ENCODE measurements at regions not wholly inside any gene's neighbourhood (a gene's known extent, or its start where the extent isn't known, plus 50 kb on each side); places are given as distances from the start of the nearest gene placed in this dataset.

DNA sequence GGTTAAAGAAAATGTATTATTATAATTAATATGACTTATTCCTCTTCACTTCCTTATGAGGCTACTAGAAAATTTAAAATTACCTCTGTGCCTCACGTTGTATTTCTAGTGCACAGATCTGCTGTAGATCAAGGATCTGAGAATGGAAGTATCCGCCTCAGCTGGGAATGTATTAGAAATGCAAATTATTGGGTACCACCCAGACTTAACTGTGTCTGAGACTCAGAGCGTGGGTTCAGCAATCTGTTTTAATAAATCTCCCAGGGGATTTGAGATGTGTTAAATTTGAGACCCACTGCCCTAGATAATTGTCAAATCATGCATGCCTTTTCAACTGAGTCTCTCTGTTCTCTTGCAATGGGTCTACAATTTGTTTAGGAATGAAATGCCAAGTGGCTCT lies 658.0 kb upstream of the NOX3 start:
- H3K4me3 ChIP-seq (ENCODE audit: low read depth, low read length), result no peak overlapping the region
- ChIA-PET POLR2A (no interaction called here), CTCF (no interaction called here)
- no peak for DNase-seq (ENCODE audit: low read depth, low spot score)
- TF ChIP-seq, protein P1, sequence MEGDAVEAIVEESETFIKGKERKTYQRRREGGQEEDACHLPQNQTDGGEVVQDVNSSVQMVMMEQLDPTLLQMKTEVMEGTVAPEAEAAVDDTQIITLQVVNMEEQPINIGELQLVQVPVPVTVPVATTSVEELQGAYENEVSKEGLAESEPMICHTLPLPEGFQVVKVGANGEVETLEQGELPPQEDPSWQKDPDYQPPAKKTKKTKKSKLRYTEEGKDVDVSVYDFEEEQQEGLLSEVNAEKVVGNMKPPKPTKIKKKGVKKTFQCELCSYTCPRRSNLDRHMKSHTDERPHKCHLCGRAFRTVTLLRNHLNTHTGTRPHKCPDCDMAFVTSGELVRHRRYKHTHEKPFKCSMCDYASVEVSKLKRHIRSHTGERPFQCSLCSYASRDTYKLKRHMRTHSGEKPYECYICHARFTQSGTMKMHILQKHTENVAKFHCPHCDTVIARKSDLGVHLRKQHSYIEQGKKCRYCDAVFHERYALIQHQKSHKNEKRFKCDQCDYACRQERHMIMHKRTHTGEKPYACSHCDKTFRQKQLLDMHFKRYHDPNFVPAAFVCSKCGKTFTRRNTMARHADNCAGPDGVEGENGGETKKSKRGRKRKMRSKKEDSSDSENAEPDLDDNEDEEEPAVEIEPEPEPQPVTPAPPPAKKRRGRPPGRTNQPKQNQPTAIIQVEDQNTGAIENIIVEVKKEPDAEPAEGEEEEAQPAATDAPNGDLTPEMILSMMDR (IDR thresholded peaks at IDR 0.05; ENCODE audit: insufficient read depth, low read length, missing control alignments), result no peak

DNA sequence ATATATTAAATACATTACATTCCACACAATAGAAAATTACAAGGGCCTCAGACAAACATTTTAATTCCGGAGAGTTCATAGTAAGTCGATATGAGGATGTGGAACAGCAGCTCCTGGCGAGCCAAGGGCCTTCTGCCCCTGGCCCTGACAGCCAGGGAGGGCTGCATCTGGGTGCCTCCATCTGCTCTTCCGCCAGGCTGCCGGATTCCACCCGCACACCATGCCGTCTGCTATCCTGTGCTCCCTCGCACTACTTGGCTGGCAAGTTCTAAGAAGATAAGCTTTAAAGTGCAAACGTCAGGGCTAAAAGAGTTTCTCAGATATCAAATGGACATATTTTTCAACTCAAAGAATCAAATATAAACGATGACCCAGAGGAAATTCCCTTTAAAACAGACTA lies 656.3 kb upstream of the NOX3 start:
- no peak overlapping the region for H3K4me3 ChIP-seq (ENCODE audit: low read depth, low read length)
- no peak for DNase-seq (ENCODE audit: low read depth, low spot score)
- ChIA-PET CTCF (no interaction called here), POLR2A (no interaction called here)
- TF ChIP-seq, protein P1 (IDR thresholded peaks at IDR 0.05; ENCODE audit: insufficient read depth, low read length, missing control alignments), result no peak

DNA sequence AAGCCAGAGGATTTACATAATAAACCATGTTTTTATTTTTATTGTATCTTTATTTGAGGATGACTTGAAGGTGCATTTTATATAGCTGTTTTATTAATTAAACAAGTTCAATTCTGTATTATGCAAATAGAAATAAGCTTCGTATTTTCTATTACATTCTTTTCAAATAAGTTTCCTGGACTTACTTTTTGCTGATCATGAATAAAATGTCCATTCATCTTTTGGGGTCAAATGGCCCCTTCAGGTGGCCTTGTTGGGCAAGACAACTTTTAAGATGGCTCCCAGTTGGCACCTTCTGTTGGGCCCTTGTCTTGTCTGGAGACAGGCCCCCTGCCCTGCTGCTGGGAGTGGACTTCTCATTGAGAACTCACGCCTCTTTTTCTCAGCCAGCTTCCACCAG lies 654.6 kb upstream of the NOX3 start:
- CTCF ChIA-PET, result no interaction called here

DNA sequence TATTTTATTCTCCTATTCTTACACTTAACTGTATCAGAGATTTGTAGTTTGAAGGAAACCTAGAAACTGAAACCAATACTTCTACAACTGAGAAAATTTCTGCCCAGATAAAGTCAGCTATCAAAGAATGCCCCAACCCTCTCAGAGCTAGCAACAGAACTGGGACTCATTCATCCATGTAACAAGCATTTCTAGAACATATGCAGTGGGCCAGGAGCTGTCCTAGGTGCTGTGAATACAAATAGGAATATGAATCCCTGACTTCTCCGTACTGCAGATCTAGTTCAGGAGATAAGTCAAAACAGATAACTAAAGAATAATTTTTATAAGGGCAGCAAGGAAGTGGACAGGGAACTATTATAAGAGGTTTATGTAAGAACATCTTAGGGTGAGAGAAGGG lies 654.1 kb upstream of the NOX3 start:
- TF ChIP-seq, protein P1 (IDR thresholded peaks at IDR 0.05; ENCODE audit: insufficient read depth, low read length, missing control alignments), result no peak
- ChIA-PET CTCF (interaction anchor here (1.0 kb wide), 1 partner anchor 9 kb away, joined by 3 read pairs; no protein-coding TSS in a partner anchor), POLR2A (no interaction called here)
- no peak for DNase-seq (ENCODE audit: low read depth, low spot score)
- no peak overlapping the region for H3K4me3 ChIP-seq (ENCODE audit: low read depth, low read length)

More for the DNA sequence above, 654.6 kb upstream of the NOX3 start:
- no peak overlapping the region for H3K4me3 ChIP-seq (ENCODE audit: low read depth, low read length)
- DNase-seq (ENCODE audit: low read depth, low spot score), result no peak
- TF ChIP-seq, protein P1 (IDR thresholded peaks at IDR 0.05; ENCODE audit: insufficient read depth, low read length, missing control alignments), result no peak
- POLR2A ChIA-PET, result no interaction called here

DNA sequence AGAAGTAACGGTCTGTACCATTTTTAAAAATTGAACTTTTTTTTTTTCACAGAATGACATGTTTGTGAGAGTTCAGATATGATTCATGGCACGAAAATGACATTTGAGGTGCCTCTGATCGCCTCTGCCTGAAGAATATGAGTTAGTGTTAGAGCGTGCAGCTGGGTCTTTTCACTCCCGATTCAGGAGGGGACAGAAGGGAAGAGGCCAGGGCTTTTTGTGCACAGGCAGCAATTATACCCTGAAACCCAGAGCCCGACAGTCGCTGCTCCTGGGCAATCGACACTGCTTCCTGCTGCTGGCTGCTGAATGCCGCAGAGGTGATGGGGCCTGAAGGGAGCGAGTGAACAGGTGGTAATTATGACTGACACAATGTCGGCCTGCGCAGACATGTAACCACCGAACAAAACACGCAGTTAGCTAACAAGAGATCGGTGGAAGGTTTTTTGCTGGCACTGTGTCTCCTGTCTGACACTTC lies 652.0 kb upstream of the NOX3 start:
- DNase-seq (ENCODE audit: low read depth, low spot score), result no peak
- TF ChIP-seq, protein P1 (IDR thresholded peaks at IDR 0.05; ENCODE audit: insufficient read depth, low read length, missing control alignments), result no peak
- CTCF ChIA-PET, result no interaction called here

DNA sequence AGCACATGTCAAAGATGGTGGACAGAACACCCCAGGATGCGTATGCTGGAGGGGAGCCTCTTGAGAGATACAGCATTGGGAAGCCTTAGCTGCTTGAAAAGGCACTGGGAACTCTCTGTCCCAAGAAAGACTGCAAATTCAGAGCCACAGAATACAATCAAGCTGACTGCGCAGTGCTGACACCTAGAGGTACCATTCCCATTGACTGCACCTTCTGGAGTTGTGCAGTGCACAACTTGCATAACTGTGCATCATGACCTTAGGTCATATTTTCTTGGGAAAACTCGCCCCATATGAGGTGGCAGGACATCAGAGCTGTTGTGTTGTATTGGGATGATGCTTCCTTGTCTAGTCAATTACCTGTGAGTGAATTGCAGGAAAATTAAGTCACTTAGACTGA lies 646.5 kb upstream of the NOX3 start:
- H3K4me3 ChIP-seq (ENCODE audit: low read depth, low read length), result no peak overlapping the region
- no peak for DNase-seq (ENCODE audit: low read depth, low spot score)
- TF ChIP-seq, protein P1 (IDR thresholded peaks at IDR 0.05; ENCODE audit: insufficient read depth, low read length, missing control alignments), result no peak
- POLR2A ChIA-PET, result no interaction called here
- CTCF ChIA-PET, result interaction anchor here (1.1 to 1.3 kb wide), 2 partner anchors 270 to 774 kb away, joined by 3 read pairs; no protein-coding TSS in a partner anchor

More for the DNA sequence above, 652.0 kb upstream of the NOX3 start:
- POLR2A ChIA-PET, result no interaction called here
- no peak overlapping the region for H3K4me3 ChIP-seq (ENCODE audit: low read depth, low read length)
